ENCODE measurements at regions not wholly inside any gene's neighbourhood (a gene's known extent, or its start where the extent isn't known, plus 50 kb on each side); places are given as distances from the start of the nearest gene placed in this dataset.

GRCh38 chr10:8171008-8171407 is 116.5 kb downstream of the GATA3 start:
- no peak for DNase-seq (ENCODE audit: low spot score)
- Histone ChIP-seq H3K9me3 (ENCODE audit: control insufficient read depth in 4 of 4, low read length in 3 of 4) (peaks cover 1 to 7% (median 2%) of the 10 kb centered on the region in 4 donors), H3K4me1 (ENCODE audit: control insufficient read depth in 4 of 4, insufficient read depth in 4 of 4, low read length in 3 of 4) (peaks cover 0 to 19% (median 12%) of the 10 kb centered on the region in 4 donors), H3K27ac (ENCODE audit: low read depth in 1 of 2, low read length in 2 of 2) (no peak overlapping the region), H3K27me3 (ENCODE audit: control insufficient read depth in 4 of 4, insufficient read depth in 4 of 4, low read length in 3 of 4) (no peaks in the 10 kb centered on the region), H3K36me3 (ENCODE audit: control insufficient read depth in 4 of 4, insufficient read depth in 3 of 4, low read depth in 1 of 4, low read length in 3 of 4) (no peaks in the 10 kb centered on the region), H3K9ac (ENCODE audit: low read depth in 1 of 2, low read length in 2 of 2) (no peak overlapping the region), H3K4me3 (ENCODE audit: low read depth in 1 of 3, low read length in 3 of 3) (no peak overlapping the region)
- TF ChIP-seq SP1 (IDR thresholded peaks at IDR 0.05): no peak
- no peak for TF ChIP-seq EGR1 (IDR thresholded peaks at IDR 0.05; ENCODE audit: low read depth in 2 of 2)
- TF ChIP-seq HNF4G (IDR thresholded peaks at IDR 0.05): no peak
- TF ChIP-seq GABPA (IDR thresholded peaks at IDR 0.05 in 1 of 2, conservative IDR thresholded peaks at IDR 0.05 in 1 of 2): no peak
- TF ChIP-seq FOXA1 (IDR thresholded peaks at IDR 0.05): no peak
- TF ChIP-seq ATF3 (IDR thresholded peaks at IDR 0.05): no peak
- no peak for TF ChIP-seq TAF1 (conservative IDR thresholded peaks at IDR 0.05)
- no peak for TF ChIP-seq RXRA (IDR thresholded peaks at IDR 0.05)
- TF ChIP-seq NR2F2 (IDR thresholded peaks at IDR 0.05): no peak
- TF ChIP-seq MAX (IDR thresholded peaks at IDR 0.05): no peak
- no peak for TF ChIP-seq REST (IDR thresholded peaks at IDR 0.05)
- no peak for TF ChIP-seq JUND (IDR thresholded peaks at IDR 0.05)
- WGBS: 92% methylated on average over 2 of the region's 2 CpGs

- no peak overlapping the region for H3K27ac ChIP-seq (ENCODE audit: low read depth in 1 of 2, low read length in 2 of 2)
- DNase-seq (ENCODE audit: low spot score): no peak
- peaks cover 1 to 7% (median 2%) of the 10 kb centered on the region in 4 donors for H3K9me3 ChIP-seq (ENCODE audit: control insufficient read depth in 4 of 4, low read length in 3 of 4)
- no peaks in the 10 kb centered on the region for H3K27me3 ChIP-seq (ENCODE audit: control insufficient read depth in 4 of 4, insufficient read depth in 4 of 4, low read length in 3 of 4)
- TF ChIP-seq GABPA (IDR thresholded peaks at IDR 0.05 in 1 of 2, conservative IDR thresholded peaks at IDR 0.05 in 1 of 2) (no peak), HNF4A (conservative IDR thresholded peaks at IDR 0.05) (no peak), HNF4G (IDR thresholded peaks at IDR 0.05) (no peak), JUND (IDR thresholded peaks at IDR 0.05) (no peak), CTCF (IDR thresholded peaks at IDR 0.05; ENCODE audit: low read depth, low read length, missing input control) (no peak), EGR1 (IDR thresholded peaks at IDR 0.05; ENCODE audit: low read depth in 2 of 2) (no peak), ZBTB33 (IDR thresholded peaks at IDR 0.05) (no peak), TAF1 (conservative IDR thresholded peaks at IDR 0.05) (no peak), FOXA1 (IDR thresholded peaks at IDR 0.05) (no peak)
- 93% methylated on average over 7 of the region's 7 CpGs for WGBS
- no peaks in the 10 kb centered on the region for H3K36me3 ChIP-seq (ENCODE audit: control insufficient read depth in 4 of 4, insufficient read depth in 3 of 4, low read depth in 1 of 4, low read length in 3 of 4)
- no peak overlapping the region for H3K9ac ChIP-seq (ENCODE audit: low read depth in 1 of 2, low read length in 2 of 2)
- H3K4me1 ChIP-seq (ENCODE audit: control insufficient read depth in 4 of 4, insufficient read depth in 4 of 4, low read length in 3 of 4): peaks cover 0 to 19% (median 12%) of the 10 kb centered on the region in 4 donors
- H3K4me3 ChIP-seq (ENCODE audit: low read depth in 1 of 3, low read length in 3 of 3): no peak overlapping the region
These were observed 118.1 kb downstream of the GATA3 start for GRCh38 chr10:8172604-8173003.
